ENCODE measurements at regions not wholly inside any gene's neighbourhood (a gene's known extent, or its start where the extent isn't known, plus 50 kb on each side); places are given as distances from the start of the nearest gene placed in this dataset.

GRCh38 chr10:65534771-65535170 is 1391.1 kb upstream of the LRRTM3 start:
- CTCF ChIA-PET, result no interaction called here
- no peaks in the 10 kb centered on the region for H3K27me3 Mint-ChIP-seq (ENCODE audit: insufficient read depth, unreplicated experiment)
- no peak for DNase-seq (ENCODE audit: unreplicated experiment)
- TF ChIP-seq CTCF (IDR thresholded peaks at IDR 0.05; ENCODE audit: unreplicated experiment), result no peak
- H3K4me1 Mint-ChIP-seq (ENCODE audit: insufficient read depth, unreplicated experiment), result no peaks in the 10 kb centered on the region
- peaks cover 8% of the 10 kb centered on the region for H3K9me3 Mint-ChIP-seq (ENCODE audit: unreplicated experiment)
- intact Hi-C loops (cut with micrococcal nuclease), result no loop called here
- POLR2A ChIA-PET, result no interaction called here
- no TSS peak for BruUV-seq (replicated peaks)
- no peak overlapping the region for H3K27ac Mint-ChIP-seq (ENCODE audit: low read depth, unreplicated experiment)
- H3K36me3 Mint-ChIP-seq (ENCODE audit: insufficient read depth, unreplicated experiment), result no peaks in the 10 kb centered on the region
- no peak overlapping the region for H3K4me3 Mint-ChIP-seq (ENCODE audit: unreplicated experiment)

GRCh38 chr10:65544756-65545155 is 1381.1 kb upstream of the LRRTM3 start:
- POLR2A ChIA-PET, result no interaction called here
- Mint-ChIP-seq H3K27ac (ENCODE audit: low read depth, unreplicated experiment) (no peak overlapping the region), H3K4me3 (ENCODE audit: unreplicated experiment) (no peak overlapping the region), H3K36me3 (ENCODE audit: insufficient read depth, unreplicated experiment) (no peaks in the 10 kb centered on the region), H3K27me3 (ENCODE audit: insufficient read depth, unreplicated experiment) (no peaks in the 10 kb centered on the region), H3K9me3 (ENCODE audit: unreplicated experiment) (no peaks in the 10 kb centered on the region), H3K4me1 (ENCODE audit: insufficient read depth, unreplicated experiment) (no peaks in the 10 kb centered on the region)
- intact Hi-C loops (cut with micrococcal nuclease), result no loop called here
- no peak for TF ChIP-seq CTCF (IDR thresholded peaks at IDR 0.05; ENCODE audit: unreplicated experiment)
- no peak for DNase-seq (ENCODE audit: unreplicated experiment)
- no TSS peak for BruUV-seq (replicated peaks)
- CTCF ChIA-PET, result interaction anchor here (0.5 to 0.6 kb wide), 3 partner anchors 384 to 920 kb away, joined by 4 to 5 read pairs (median 4); no protein-coding TSS in a partner anchor

- ChIA-PET POLR2A (interaction anchor here (0.6 kb wide), 1 partner anchor 88 kb away, joined by 3 read pairs; no protein-coding TSS in a partner anchor), CTCF (no interaction called here)
Measured at GRCh38 chr10:65548001-65548400, 1377.8 kb upstream of the LRRTM3 start.

GRCh38 chr10:65550761-65551160 is 1375.1 kb upstream of the LRRTM3 start:
- ChIA-PET POLR2A (no interaction called here), CTCF (no interaction called here)
- no peak for DNase-seq (ENCODE audit: unreplicated experiment)
- Mint-ChIP-seq H3K27me3 (ENCODE audit: insufficient read depth, unreplicated experiment) (no peaks in the 10 kb centered on the region), H3K9me3 (ENCODE audit: unreplicated experiment) (no peaks in the 10 kb centered on the region), H3K27ac (ENCODE audit: low read depth, unreplicated experiment) (no peak overlapping the region), H3K36me3 (ENCODE audit: insufficient read depth, unreplicated experiment) (no peaks in the 10 kb centered on the region), H3K4me3 (ENCODE audit: unreplicated experiment) (no peak overlapping the region), H3K4me1 (ENCODE audit: insufficient read depth, unreplicated experiment) (no peaks in the 10 kb centered on the region)
- BruUV-seq (replicated peaks), result no TSS peak
- TF ChIP-seq CTCF (IDR thresholded peaks at IDR 0.05; ENCODE audit: unreplicated experiment), result no peak
- intact Hi-C loops (cut with micrococcal nuclease), result no loop called here

More at GRCh38 chr10:65548001-65548400, 1377.8 kb upstream of the LRRTM3 start:
- BruUV-seq (replicated peaks), result no TSS peak
- Mint-ChIP-seq H3K27ac (ENCODE audit: low read depth, unreplicated experiment) (no peak overlapping the region), H3K9me3 (ENCODE audit: unreplicated experiment) (no peaks in the 10 kb centered on the region), H3K27me3 (ENCODE audit: insufficient read depth, unreplicated experiment) (no peaks in the 10 kb centered on the region), H3K4me3 (ENCODE audit: unreplicated experiment) (no peak overlapping the region), H3K36me3 (ENCODE audit: insufficient read depth, unreplicated experiment) (no peaks in the 10 kb centered on the region), H3K4me1 (ENCODE audit: insufficient read depth, unreplicated experiment) (no peaks in the 10 kb centered on the region)
- no peak for DNase-seq (ENCODE audit: unreplicated experiment)
- intact Hi-C loops (cut with micrococcal nuclease), result no loop called here
- TF ChIP-seq CTCF (IDR thresholded peaks at IDR 0.05; ENCODE audit: unreplicated experiment), result no peak

Data from MCF 10A (cell line).